GM18499 (cell line): ENCODE measurements at regions not wholly inside any gene's neighbourhood (a gene's known extent, or its start where the extent isn't known, plus 50 kb on each side); places are given as distances from the start of the nearest gene placed in this dataset.

ENCODE experiments used
- ATAC-seq: cut with Tn5 transposase; IDR thresholded peaks from one replicate; pipeline ENCODE4 v1.9.1; 2021; ENCODE audit warnings: moderate number of reproducible peaks; ENCODE audit not compliant: insufficient read depth, unreplicated experiment

DNA sequence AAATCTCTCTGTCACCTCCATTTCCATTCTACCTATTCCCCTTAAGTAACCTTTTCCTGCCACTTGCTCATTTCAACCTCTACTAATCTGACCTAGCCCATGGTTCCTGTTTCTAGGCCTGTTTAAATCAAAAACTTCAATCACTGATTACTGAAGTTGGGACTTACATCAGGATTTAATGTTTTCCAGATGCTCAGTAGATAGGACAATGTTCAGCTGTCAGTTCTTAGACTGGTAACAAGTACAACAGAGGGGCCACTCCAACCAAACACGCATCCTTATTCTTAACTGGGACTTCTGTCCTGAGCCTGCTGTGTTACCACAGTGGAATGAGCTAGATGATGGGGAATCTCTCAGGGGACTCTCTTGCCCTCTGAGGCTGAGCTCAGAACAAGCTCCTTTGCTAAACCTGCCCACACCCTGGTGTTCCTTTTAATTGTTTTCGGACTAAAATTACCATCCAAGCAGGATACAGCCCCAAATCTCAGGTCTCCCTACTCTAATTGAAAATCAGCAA, 974.6 kb downstream of the TTLL7 start:
- ATAC-seq: no peak

DNA sequence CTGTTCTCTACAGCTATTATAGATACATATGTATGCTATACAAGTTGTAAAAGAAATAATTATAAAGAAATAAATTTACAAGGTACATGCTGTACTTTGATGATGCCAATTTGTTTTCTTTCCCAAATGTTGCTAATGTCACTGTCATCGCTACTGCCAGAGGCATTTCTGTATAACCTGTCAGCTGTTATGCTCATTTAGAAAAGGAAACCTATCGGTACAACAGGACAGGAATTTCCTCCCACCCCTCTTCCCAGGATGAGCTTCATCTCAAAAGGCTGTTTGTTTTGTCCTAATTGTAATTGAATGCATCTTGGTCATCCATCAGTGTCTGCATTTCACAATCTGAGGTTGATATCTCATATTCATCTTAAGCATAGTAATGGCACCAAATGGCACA, 975.7 kb downstream of the TTLL7 start:
- ATAC-seq: no peak

DNA sequence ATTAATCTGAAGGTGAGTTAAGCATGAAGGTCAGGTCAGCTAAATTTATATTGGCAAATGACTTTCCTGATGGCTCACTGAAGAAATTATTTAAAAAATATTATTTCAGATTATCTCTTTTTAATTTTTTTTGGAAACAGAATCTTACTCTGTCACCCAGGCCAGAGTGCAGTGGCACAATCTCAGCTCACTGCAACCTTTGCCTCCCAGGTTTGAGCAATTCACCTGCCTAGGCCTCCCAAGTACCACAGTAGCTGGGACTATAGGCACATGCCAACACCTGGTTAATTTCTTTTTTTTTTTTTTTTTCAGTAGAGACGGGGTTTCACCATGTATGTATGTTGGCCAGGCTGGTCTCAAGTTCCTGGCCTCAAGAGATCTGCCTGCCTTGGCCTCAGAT, 976.7 kb downstream of the TTLL7 start:
- no peak for ATAC-seq

DNA sequence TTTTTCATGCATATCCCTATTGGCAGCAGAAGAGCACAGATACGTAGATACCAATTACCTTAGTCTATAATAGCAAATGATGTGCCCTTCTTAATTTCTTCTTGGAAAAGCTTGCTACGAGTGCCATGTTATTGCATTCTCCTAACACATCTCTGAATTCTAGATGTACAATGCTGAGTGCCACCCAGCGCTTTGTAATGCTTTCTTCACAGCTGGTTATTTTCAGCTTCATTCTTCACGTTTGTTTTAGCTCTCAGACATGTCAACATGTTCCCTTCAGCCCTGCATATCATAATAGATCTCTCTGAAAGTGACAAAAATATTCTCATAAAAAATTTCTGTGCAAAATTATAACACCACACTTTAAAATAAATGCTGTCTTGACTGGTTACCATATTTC, 981.2 kb downstream of the TTLL7 start:
- no peak for ATAC-seq

DNA sequence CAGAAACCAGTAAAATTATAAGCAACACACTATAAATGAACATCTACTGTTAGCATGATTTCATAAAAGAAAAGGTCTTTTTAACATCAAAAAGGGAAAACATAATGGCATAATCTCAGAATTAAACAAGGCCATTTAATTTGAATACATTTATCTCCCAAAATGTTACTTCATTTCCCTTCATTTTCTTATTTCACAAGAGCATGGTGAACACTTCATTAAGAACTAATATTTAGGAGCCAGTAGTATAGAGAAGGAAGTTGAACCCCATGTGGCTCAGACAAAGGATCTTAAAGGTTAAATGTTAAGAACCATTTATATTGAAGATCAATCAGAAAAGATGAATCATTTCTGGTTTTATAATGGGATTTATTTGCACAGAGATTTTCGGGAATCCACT, 981.7 kb downstream of the TTLL7 start:
- no peak for ATAC-seq

DNA sequence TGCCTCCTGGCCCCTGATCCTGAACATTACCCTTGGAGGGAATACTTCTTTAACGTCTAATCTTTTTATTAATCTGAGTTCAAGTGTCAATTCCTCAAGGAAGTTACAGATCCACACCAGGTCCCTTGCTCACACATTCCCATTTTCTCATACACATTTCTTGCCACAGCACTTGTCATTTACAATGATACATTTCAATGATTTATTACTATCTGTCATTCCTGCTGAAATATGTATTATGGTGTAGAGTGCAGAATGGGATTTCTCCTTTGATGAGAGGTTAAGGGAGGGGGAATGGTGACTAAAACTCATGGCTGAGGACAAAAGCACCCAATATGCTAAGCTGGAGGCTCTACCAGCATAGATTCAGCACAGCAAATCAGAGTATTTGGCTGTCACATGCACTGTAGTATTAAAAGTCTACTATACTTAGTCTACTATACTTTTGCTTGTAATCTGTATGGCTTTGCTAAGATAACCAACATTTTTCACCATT, 982.5 kb downstream of the TTLL7 start:
- ATAC-seq: no peak

DNA sequence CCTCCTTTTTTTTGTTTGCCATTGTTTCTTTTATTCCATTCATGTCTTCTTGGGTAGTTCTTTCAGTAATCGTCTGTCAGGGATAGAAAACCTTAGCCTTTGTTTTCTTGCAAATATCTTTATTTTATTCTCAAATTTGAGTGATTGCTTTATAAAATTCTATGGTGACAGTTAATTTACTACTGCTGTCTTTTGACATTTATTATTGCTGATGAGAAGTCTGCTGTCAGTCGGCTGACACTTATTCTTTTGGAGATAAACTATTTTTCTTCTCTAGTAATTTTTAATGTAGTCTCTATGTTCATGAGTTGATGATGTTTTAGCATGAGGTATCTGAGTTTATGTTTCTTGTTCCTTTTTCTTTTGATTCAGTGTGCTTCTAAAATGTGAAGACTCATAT, 983.8 kb downstream of the TTLL7 start:
- no peak for ATAC-seq

DNA sequence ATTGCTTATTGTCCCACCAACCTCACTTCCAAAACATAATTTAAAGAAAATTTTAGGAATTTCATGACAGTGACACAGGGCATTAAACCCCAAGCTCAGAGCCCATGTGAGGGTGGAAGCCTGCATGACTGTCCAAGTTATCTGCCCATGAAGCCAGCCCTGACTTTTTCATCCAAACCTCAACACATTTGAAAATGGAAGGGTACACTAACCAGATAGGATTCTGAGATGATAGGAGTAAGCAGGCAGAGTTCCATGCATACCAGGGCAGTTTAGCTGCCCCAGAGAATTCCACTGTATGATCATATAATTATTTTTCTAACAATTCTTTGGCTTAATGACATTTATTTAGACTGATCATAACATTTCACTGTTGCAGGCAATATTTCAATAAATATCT, 986.0 kb downstream of the TTLL7 start:
- no peak for ATAC-seq

DNA sequence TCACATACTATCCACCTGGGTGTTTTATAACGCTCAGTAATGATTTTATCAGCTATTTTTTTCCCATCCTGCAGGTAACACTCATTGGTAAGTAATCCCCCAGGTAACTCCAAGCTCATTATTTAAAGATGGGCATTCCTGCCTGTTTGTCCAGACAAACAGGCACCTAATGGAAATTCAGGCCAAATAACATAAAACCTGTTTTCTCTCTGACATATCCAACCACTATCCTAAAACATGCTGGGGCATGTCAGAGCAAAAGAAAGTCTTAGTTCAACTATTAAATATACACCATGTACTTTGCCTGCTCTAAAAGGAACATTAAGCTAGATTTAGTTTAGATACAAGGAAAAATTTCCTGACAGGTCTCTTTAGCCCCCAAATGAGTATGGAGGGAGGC, 987.7 kb downstream of the TTLL7 start:
- no peak for ATAC-seq

DNA sequence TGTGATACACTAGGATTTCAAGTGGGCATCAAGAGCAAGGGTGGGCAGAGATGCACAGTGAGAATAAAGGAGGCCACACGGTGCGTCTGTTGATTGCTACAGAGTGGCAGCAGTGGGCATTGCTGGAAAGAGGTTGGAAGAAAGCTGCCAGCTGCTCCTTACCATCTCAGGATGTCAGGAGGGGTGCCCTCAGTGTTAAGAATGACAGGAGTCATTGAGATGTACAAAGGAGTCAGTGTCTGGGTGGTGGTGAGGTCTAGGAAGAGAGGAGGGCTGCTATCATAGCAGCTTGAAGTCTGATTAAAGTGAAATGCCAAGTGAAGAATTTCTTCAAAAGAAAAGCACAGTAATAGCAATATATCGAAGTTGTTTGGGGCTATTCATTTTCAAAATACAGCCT, 992.7 kb downstream of the TTLL7 start:
- ATAC-seq: no peak

DNA sequence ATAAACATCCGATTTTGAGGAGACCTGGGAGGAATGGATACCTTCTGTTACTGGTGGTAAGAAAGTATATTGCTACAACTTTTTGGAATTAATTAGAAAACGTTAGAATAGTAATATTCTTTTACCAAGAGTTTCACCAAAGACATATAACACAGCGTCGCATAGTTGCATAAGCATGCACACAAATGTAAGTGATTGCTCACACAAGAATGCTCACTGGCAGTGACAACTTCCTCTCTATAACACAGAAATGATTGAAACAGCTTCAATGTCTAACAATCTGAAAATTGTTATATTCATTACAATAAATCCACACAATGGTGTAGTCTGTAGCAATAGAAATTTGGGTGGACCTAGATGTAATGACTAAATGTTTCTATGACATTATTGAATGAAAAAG, 998.6 kb downstream of the TTLL7 start:
- ATAC-seq: no peak

DNA sequence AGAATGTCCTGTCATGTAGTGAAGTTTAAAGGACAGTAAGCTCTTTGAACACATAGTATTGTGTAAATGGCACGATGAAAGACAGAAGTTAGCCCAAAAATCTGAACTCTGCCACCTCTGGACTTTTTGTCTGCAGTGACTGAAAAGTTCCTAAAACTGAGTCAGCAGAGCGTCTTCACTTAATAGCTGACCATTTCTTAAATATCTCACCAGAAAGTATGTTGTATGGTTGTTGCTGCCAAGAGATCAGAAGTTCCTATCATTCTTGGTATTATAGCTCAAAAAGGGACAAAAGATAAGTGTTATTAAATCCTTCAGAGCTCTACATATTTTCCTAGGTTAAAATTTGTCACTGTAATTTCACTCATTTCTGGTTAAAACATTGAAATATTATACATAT, 1003.0 kb downstream of the TTLL7 start:
- no peak for ATAC-seq

DNA sequence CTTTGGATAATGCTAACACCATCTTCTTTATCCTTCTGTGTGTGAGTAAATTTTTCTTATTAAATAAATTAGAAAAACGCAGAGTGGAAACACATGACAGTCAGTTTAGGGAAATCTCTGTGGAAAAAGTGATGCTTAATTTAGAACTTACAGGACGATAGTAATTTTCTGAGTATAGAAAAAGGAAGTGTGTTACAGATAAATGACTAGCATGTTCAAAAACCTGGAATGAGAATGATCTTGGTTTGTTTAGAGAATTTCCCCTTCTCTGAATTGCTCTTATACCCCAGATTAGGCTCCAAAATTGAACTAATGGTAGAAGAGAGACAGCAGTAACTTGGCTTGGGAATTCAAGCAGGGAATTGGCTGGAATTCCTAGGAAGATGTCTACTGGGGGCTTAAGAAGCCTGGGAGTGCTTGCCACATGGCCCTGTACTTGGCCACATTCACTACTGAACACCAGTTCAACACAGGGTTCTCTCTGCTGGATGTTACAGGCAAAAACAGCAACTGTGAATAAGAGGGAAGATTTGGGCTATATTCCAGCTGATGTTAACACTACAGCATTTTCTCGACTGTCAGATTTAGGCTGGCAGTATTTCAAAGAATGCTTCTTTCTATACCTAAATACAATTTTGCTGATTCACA, 1004.2 kb downstream of the TTLL7 start:
- no peak for ATAC-seq

DNA sequence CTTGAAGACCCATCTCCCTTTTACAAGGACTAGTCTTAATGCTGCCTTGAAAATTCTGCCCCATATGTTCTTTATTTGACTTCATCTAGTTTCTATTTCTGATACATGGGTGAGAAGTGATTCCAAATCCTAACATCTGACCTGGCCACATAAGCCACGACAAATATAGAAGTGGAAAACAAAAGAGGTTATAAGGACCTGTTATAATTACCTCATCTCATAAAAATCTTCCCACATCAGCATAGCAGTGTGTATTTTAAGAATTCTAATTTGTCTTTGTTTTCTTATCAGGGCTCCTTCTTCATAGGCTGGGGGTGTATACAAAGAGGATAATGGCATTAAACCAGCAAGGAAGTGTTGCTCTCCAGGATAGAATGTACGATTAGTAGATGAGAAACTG, 1007.4 kb downstream of the TTLL7 start:
- no peak for ATAC-seq

DNA sequence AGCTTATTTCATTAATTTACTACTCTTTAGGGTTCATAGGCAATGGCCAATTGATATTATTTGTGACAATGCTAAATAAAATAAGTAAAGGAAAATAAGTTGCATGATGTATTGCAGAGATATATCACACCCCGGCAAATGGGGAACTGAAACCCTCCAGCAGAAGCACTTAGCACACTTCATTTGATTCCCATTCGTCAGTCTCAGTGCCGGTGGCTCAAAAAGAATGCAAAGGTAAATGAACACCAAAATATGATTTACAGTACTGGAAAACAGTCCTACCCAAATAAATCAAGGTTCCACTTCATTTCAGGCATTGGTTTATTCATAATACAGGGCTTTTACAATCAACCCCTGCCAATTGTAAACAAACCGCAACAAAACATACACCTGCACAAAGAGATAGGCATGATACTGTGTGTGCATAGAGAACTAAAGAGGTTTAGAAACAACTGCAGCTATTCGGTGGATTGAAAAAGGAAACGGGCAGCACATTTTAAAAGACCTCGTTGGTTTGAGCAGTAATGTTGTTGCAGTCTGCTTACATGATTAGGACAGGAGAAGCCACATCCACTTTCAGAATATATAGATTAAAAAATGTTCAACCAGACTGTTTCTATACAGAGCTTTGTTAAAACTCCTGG, 1019.2 kb downstream of the TTLL7 start:
- ATAC-seq: peak; percentile 99

DNA sequence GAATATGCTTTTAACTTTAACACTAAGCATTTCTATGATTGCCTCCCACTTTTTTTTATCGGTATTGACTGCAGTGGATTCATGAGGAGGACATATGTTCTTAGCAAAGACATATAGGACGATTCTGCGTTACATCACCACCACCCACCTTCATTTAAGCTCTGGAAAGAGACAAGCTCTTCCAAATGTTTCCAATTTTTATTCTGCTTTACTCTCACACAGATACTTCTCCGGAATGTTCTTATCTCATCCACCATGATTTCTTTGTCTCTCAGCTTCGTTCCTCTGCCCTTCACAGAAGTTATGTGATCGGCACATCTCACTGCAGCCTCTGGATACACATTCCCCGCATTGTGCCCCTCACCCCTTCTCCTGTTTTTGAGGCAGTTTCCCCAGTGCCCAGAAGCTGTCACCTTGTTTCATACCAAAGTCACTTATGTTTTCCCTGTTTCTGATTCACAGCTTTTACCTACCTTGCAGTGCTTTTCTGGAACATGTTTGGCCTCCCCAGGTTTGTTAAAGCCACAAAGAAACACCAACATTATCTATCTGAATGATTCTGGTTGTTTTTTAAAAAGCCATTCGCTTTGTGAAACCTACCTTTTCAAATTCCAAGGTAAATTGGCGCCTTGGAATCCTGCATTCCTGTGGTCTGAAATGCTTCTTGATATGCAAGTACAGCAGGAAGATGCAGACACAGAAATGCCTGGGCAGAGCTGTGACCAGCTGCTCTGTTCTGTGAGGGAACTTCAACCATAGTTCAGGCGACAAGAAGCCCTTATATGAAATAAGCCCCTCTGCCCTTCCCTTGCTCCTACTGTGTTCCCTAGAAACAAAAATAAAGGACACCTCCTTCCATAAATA, 1020.2 kb downstream of the TTLL7 start:
- ATAC-seq: no peak

DNA sequence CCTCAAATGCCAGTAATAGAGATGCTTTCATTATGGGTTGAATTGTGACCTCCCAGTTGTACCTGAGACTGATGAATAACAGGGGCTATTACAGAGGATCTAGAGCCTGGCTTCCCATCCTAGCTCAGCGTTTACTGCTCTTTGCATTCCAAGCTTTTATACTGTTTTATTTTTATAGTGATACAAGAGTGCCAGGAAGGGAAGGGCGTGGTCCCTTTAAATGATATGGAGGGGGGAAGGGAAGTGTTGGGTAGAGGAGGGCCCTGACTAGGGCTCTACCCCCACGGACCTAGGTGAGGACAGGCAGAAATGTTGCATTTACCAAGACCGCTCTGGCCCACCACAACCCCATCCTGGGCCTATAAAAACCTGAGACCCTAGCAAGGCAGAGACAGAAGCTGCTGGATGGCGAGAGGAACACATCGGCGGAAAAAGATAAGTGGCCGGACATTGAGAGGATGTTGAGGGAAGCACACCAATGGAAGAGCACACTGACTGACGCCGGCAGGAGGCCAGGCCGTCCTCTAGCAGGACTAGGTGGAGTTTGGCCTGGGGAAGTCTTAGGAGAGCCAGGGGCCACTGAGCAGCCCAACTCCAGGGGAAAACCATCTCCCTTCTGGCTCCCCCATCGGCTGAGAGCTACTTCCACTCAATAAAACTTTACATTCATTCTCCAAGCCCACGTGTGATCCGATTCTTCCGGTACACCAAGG, 1025.9 kb downstream of the TTLL7 start:
- no peak for ATAC-seq

DNA sequence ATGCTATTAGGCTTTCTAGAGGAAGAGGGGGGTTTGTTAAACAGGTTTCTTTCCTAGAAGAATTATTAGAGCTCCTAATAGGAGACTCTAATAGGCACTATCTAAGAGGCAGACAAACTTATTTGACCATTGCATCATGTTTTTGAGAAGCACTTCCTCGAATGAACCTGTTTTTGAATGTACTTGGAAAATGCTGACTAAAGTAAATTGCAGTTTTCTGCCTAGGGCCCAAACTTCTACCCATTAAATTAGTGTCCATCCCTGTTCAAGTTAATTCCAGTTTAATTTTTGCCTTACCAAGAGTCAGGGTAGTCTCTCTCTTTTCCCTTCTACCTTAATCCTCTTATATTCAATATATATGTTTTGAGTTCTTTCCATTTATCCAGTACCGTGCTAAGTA, 1029.6 kb downstream of the TTLL7 start:
- no peak for ATAC-seq

DNA sequence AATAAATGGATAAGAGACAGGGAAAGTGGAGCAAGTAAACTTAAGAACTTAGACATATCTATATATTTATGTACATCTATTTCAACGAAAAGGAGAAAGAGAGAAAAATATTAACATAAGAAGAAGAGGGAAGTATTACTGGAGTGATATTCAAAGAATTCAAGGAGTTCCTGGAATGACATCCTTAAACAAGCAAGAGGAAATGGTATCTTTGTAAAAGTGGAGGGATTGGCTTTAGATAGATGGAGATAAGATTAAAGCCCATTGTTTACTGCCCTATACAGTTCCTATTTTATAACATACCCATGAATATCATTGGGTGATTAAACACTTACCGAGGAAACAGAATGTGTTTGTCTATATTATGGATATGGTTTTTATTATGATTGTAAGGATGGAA, 1036.3 kb downstream of the TTLL7 start:
- ATAC-seq: no peak

DNA sequence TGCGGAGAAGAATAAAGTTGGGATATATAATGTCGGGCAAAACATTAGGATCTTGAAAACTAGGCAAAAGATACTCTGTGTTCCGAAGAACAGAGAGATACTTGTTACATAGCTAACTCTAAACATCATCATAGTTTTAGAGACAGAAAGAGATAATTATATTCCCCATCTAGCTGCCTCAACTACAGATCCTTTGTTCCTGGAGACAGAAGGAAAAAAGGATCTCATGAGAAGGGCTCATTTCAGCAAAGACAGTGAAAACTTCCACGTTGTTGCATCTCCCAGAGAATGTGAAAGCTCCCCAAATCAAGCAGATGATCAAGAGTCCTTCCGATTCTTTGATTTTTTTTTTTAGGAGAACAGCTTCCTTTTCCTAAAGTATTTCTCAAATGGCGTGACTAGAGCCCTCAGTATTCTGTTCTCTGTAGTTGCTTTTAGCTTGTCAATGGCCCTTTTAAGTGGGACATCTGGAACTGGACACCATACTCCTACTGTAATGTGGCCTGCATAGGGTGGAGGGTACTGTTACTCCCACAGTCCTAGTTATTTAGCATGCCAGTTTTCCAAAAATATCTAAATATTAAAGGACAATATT, 1048.2 kb downstream of the TTLL7 start:
- ATAC-seq: no peak
